Activated T-cell treated with anti-CD3 and anti-CD28 coated beads, Interleukin-2, amount 50 U/mL, for 48 hours (primary cell): ENCODE measurements at regions not wholly inside any gene's neighbourhood (a gene's known extent, or its start where the extent isn't known, plus 50 kb on each side); places are given as distances from the start of the nearest gene placed in this dataset.
"Not testable (repeated sequence)": the region's sequence is repeated elsewhere in the genome, so short reads cannot be mapped to it uniquely, and the experiment has no call there.

ENCODE experiments used
- DNase-seq, 2 experiments: peaks; one replicate each; pipeline ENCODE4 v3.0.0-alpha.2; 2020

GRCh38 chr14:105641075-105641937, 114.9 kb downstream of the TMEM121 start:
- DNase-seq: no peak

DNA sequence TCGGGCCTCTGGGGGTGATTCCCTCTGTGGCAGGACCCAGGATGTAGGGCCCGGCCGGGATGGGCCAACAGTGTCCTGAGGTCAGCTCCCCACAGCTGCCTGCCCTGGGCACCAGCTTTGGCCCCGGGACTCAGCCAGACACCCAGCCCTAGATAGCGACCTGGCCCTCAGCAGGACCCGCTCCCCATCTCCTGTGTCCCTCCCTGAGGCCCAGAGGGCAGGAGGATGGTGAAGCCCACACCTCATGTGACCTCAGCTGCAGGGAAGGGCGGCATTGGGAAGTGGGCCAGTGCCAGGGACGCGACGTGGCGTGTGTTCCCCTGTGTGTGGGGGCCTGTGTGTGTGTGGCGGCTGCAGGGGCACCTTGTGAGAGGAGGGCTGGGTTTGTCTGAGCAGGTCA, 115.6 kb downstream of the TMEM121 start:
- DNase-seq: not testable (repeated sequence)

- DNase-seq: not testable (repeated sequence)
These were observed 116.1 kb downstream of the TMEM121 start for GRCh38 chr14:105642486-105642885.

- not testable (repeated sequence) for DNase-seq
These were observed 117.1 kb downstream of the TMEM121 start for GRCh38 chr14:105643406-105644052.

DNA sequence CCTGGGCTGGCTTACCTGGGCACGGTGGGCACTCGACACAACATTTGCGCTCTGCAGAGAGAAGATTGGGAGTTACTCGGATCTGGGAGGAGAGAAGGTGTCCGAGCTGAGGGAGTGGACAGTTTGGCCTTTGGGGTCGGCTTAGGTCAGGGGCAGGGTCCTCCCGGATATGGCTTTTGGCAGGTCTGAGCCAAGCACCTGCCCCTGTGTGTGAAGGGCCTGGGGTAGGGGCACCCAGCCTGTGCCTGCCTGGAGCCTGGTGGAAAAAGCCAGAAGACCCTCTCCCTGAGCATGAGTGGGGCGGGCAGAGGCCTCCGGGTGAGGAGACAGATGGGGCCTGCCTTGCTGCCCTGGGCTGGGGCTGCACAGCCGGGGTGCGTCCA, 117.7 kb downstream of the TMEM121 start:
- DNase-seq: not testable (repeated sequence)

- DNase-seq: not testable (repeated sequence)
These were observed 118.1 kb downstream of the TMEM121 start for GRCh38 chr14:105644457-105644856.

- not testable (repeated sequence) for DNase-seq
These were observed 118.5 kb downstream of the TMEM121 start for GRCh38 chr14:105644891-105645290.

- DNase-seq: not testable (repeated sequence)
These were observed 119.0 kb downstream of the TMEM121 start for GRCh38 chr14:105645389-105645788.

DNA sequence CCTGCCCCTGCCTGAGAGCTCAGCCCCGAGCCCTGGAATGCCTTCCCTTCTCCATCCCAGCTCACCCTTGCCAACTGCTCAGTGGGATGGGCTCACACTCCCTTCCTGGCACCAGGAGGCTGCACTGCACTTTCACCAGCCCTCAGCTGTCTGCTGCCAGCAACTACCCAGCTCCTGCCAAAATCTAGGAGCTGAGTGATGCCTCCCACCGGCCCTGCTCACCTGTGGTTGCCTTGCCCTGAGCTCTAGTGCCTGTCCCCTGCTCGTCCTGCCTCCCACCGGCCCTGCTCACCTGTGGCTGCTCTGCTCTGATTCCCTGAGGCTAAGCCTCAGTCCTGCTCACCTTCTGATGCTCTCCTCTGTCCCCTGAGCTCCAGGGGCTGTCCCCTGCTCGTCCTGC, 119.8 kb downstream of the TMEM121 start:
- DNase-seq: no peak

DNA sequence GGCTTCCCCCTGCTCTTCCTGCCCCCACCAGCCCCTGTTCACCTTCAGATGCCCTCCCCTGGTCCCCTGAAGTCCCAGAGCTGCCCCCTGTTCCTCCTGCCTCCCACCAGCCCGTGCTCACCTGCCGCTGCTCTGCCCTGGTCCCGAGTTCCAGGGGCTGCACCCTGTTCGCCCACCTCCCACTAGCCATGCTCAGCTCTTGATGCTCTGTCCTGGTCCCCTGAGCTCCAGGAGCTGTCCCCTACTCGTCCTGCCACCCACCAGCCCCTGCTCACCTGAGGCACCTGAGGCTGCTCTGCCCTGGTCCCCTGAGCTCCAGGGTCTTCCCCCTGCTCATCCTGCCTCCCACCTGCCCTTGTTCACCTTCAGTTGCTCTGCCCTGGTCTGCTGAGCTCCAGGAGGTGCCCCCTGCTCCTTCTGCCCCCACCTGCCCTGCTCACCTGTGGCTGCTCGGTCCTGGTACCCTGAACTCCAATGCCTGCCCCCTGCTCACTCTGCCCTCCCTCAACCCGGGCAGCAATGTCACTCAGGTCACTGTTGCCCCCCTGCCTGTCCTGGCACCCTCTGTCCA, 120.4 kb downstream of the TMEM121 start:
- not testable (repeated sequence) for DNase-seq

GRCh38 chr14:105647426-105647783, 121.0 kb downstream of the TMEM121 start:
- not testable (repeated sequence) for DNase-seq

- no peak for DNase-seq
These were observed 121.6 kb downstream of the TMEM121 start for GRCh38 chr14:105647784-105648608.

GRCh38 chr14:105648609-105649535, 122.5 kb downstream of the TMEM121 start:
- DNase-seq: not testable (repeated sequence)

DNA sequence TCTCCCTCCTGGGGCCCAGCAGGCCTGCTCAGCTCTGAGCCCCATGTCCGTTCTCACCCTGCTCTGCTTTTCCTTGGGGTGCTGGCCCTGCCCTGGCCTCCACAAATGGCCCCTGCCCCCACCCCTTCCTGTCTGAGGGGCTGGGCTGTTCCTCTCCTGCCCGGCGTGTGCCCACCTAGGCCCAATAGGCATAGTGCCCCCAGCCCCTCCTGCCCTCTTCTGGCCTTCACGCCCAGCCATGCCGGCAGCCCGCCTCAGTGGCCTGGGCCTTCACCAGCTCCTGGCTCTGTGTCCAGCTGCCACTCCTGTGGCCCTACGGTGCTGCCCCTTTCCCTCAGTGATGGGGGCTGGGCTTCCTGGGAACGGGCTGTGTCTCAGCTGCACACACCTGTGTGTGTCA, 125.9 kb downstream of the TMEM121 start:
- DNase-seq: not testable (repeated sequence)

DNA sequence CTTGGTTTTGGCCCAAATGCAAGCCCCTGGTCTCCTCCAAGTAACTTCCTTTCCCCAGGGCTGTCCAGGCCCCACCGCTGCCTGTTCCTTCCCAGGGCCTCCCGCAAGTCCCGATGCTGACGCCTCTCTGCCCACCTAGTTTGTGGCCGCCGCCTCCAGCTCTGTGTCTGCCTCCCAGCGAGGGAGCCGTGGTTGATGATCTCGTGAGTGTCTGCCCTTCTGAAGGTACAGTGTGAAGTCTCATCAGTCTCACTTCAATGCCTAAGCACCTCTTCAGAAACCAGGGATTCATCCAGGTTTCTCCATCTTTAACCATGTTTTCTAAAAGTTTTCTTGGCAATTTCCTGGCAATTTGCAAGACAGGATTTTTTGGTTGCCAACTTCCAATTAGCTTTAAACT, 127.5 kb downstream of the TMEM121 start:
- DNase-seq: not testable (repeated sequence)

GRCh38 chr14:105659255-105659654, 132.9 kb downstream of the TMEM121 start:
- DNase-seq: not testable (repeated sequence)

DNA sequence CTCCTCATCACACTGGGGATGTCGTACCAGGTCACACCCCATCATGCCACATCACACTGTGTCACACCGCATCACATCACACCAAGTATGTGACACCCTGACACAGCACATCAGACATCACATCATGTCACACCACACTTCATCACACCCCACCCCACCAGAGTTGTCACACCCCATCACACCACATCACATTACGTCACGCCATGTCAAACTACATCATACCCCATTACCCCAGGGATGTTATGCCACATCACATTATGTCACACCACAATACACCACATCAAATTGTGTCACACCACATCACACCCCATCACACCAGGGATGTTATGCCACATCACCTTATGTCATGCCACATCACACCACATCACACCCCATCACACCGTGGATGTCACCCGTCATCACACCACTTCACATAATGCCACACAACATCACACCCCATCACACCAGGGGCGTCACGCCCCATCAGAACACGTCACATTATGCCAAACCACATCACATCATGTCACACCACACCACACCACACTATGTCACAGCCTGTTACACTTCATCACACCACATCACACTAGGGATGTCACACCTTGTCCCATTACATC, 133.6 kb downstream of the TMEM121 start:
- no peak for DNase-seq

GRCh38 chr14:105660816-105661531, 134.6 kb downstream of the TMEM121 start:
- DNase-seq: no peak

- DNase-seq: not testable (repeated sequence)
These were observed 135.7 kb downstream of the TMEM121 start for GRCh38 chr14:105662043-105662442.

DNA sequence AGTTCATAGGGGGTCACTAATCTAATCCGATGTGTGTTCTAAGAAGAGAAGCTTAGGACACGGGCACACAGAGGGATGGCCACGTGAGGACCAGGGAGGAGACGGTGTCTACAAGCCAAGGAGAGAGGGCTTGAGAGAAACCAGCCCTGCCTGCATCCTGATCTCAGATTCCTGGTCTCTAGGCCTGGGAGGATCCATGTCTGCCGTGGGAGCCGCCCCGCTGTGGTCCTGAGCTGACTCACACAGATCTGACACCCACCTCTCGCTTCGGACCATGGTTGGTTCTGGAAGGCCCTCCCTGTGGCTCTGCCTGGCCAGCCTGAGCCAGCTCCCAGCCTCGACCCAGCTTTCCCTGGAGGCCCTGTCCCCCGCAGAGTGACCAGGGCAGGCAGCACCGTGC, 136.2 kb downstream of the TMEM121 start:
- DNase-seq: not testable (repeated sequence)

DNA sequence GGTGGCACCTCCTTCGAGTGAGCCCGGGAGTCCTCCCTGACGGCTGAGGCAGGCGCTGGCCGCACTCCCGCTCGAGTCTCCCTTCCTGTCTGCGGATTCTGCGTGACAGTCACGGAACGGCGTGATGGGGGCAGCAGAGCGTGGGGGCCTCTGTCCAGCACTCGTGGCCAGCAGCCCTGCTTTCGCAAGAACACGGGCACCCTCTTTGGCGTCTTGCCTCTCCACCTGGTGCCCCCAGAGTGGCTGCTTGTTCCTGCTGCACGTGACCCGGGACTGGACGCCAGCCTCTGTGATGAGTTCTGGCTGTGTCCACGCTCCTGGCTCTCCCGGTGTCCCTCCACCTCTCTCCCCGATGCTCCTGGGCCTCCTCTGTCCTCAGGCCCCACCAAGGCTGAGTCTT, 136.9 kb downstream of the TMEM121 start:
- DNase-seq: not testable (repeated sequence)
